T47D (cell line): ENCODE measurements at regions not wholly inside any gene's neighbourhood (a gene's known extent, or its start where the extent isn't known, plus 50 kb on each side); places are given as distances from the start of the nearest gene placed in this dataset.
"Not testable (repeated sequence)": the region's sequence is repeated elsewhere in the genome, so short reads cannot be mapped to it uniquely, and the experiment has no call there.

ENCODE experiments used
- DNase-seq, 2 experiments: peaks; one replicate each; pipeline versions ENCODE4 v3.0.0 to v3.0.0-alpha.2; 2011 to 2012; ENCODE audit warnings: low read depth in 1 of 2, low spot score in 1 of 2
- JUND ChIP-seq: IDR thresholded peaks from 2 replicates; pipeline ENCODE4 v1.6.1; 2012; ENCODE audit warnings: low read depth
- in situ Hi-C: cut with HindIII; loops from 2 replicates; pipeline ENCODE4 v1.10.0; 2016; ENCODE audit warnings: low sequenced_read_pairs, low pct_unique_long_range_greater_than_20kb

- in situ Hi-C loops: no loop called here
- DNase-seq: peak in 1 of 2 experiments; percentile 4
- TF ChIP-seq JUND: no peak
Measured at GRCh38 chr12:5096241-5096924, 52.7 kb downstream of the KCNA5 start.

- TF ChIP-seq JUND: no peak
- DNase-seq: no peak
- in situ Hi-C loops: no loop called here
Measured at GRCh38 chr12:5097786-5098185, 54.1 kb downstream of the KCNA5 start.

DNA sequence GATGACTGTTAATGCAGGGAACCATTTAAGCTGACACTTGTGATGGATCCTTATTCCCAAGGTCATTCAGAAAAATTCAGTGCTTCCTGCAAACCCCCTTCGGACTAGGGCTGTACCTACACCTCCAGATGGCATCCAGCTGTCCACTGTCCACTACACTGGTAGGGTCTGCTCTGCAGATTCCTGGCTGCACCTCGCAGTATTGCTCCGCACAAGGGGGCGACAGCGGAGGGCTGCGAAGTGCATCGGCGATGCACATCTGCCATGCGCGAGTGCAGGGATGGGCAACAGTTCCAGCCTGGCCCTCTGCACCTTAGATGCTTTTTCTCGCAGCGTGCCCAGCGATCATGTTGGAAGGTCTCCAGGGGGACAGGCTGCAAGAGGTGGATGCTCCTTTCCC lies 55.5 kb downstream of the KCNA5 start:
- no peak for DNase-seq
- in situ Hi-C loops: no loop called here
- no peak for TF ChIP-seq JUND

DNA sequence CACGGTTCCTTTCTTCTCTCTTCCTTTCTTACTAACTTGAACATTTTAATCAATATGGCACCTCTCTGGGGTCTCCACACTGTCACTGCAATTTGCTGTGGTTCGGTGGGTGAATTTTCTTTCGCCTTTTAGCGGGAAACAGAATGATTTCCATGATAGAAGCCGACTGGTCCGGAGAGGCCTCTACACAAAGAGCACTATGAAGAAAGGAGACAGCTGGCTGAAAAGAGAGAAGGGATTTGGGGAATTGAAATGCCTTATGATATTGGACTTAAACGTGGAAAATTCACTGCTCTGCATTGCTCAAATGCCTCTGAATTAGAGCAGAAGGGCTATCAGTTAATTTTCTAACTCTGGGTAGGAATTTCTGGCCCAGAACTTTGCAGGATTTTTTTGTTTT lies 55.9 kb downstream of the KCNA5 start:
- DNase-seq: no peak
- TF ChIP-seq JUND: no peak
- in situ Hi-C loops: no loop called here

DNA sequence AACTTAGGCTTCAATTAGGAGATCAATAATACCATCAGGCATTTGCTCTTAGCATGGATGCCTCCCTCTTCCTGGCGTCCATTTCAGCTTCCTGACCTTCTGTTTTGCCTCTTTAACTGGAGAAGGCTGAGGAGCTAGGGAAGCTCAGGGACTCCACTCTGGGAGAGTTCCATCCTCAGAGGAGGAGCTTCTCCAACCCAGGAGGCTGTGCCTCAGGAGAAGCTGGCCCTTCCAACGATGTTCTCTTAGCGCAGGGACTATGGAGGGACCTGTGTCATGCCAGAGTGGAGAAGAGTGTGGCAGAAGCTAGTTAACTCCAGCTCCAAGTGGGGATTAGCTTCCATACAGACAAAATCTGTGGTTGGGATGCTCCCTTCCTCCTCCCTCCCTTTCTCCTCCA lies 58.0 kb downstream of the KCNA5 start:
- in situ Hi-C loops: no loop called here
- no peak for TF ChIP-seq JUND
- DNase-seq: no peak

- in situ Hi-C loops: no loop called here
- DNase-seq: no peak
- TF ChIP-seq JUND: no peak
Measured at GRCh38 chr12:5102261-5102789, 58.6 kb downstream of the KCNA5 start.

DNA sequence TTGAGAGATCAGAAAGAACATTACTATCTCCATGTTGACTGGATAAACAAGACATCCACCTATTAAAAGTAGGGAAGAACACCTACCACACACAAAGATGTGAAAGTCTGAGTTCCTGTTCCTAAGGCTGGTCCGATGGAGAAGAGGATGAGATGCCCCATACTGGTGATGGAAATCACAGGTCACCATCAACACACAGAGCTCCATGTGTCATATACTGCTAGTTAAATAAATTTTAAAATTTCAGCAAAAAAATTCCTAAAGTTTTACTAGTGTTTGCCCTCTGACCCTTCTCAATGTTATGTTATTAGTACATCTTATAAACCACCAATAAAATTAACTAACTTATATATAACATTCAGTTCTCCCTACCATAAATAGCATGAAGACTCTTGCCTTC lies 59.1 kb downstream of the KCNA5 start:
- in situ Hi-C loops: no loop called here
- no peak for TF ChIP-seq JUND
- no peak for DNase-seq

DNA sequence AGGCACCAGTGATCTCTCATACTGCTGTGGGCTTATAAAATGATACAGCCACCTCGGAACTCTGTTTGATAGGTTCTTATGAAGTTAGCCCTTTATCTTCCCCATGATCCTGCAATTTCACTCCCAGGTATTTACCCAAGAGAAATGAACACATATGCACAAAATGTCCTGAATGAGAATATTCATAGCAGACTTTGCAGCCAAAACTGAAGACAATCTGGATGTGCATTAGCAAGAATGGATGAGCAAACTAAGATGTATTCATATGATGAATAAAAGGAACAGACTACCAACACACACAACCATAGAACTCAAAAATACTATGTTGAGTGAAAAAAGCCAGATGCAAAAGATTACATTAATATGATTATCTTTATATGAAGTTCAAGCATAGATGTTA lies 66.7 kb downstream of the KCNA5 start:
- TF ChIP-seq JUND: no peak
- in situ Hi-C loops: no loop called here
- DNase-seq: no peak

DNA sequence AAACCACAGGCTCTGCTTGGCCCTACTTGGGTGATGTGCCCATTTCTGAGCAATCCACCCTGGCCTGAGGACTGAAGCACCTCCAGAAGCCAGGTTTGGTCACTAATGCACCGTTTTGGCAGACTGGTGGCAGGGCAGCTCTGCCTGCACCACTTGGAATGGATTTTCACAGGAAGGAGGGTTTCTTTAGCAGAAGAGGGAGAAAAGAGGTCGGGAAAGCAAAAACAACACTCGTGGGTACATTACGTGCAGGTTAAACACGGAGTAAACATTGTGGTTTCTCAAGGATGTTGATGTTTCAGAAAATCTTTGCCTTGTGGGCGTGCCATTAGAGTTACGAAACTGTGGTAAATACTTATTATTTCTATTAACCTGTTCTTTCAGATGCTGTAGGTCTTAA lies 70.8 kb downstream of the KCNA5 start:
- in situ Hi-C loops: no loop called here
- DNase-seq: no peak
- no peak for TF ChIP-seq JUND

- DNase-seq, in situ Hi-C loops: not testable (repeated sequence)
Measured at GRCh38 chr12:5121784-5122183, 78.1 kb downstream of the KCNA5 start.

DNA sequence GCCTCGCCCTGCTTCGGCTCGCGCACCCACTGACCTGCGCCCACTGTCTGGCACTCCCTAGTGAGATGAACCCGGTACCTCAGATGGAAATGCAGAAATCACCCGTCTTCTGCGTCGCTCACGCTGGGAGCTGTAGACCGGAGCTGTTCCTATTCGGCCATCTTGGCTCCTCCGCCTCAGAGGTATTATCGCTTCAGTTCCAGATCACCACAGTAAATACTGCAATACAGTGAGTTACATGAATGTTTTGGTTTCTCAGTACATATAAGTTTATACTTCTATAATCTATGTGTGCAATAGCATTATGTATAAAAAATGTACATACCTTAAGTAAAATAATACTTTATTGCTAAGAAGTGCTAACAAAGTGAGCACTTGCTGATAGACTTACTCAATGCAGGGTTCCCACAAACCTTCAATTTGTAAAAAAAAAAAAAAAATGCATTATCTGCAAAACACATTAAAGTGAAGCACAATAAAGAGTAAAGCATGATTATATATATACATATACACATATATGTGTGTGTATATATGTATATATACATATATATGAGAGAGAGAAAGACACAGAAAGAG lies 78.7 kb downstream of the KCNA5 start:
- DNase-seq: peak in 1 of 2 experiments; percentile 0
- in situ Hi-C loops: not testable (repeated sequence)

DNA sequence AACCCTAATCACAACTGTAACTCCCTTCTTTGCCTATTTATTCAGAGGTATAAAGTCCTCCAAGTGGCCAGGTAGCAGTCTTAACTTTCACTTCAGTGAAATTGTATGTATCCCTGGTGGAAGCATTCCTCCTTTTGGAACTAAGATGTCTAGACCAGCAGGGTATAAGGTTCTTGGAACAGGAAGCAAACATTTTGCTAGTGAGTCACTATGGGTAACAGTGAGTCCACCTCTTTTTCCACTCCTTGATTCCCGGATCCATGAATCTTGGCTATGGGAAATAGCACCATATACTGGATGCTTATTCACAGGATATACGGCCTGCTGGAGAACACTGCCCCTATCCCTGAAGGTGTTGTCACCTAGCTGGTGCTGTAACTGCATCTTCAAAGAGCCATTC lies 80.2 kb downstream of the KCNA5 start:
- no peak for TF ChIP-seq JUND
- no peak for DNase-seq
- in situ Hi-C loops: no loop called here

- in situ Hi-C loops: no loop called here
- no peak for DNase-seq
- no peak for TF ChIP-seq JUND
Measured at GRCh38 chr12:5124401-5124800, 80.7 kb downstream of the KCNA5 start.
